ENCODE measurements at regions not wholly inside any gene's neighbourhood (a gene's known extent, or its start where the extent isn't known, plus 50 kb on each side); places are given as distances from the start of the nearest gene placed in this dataset.

- TF ChIP-seq, protein P1, sequence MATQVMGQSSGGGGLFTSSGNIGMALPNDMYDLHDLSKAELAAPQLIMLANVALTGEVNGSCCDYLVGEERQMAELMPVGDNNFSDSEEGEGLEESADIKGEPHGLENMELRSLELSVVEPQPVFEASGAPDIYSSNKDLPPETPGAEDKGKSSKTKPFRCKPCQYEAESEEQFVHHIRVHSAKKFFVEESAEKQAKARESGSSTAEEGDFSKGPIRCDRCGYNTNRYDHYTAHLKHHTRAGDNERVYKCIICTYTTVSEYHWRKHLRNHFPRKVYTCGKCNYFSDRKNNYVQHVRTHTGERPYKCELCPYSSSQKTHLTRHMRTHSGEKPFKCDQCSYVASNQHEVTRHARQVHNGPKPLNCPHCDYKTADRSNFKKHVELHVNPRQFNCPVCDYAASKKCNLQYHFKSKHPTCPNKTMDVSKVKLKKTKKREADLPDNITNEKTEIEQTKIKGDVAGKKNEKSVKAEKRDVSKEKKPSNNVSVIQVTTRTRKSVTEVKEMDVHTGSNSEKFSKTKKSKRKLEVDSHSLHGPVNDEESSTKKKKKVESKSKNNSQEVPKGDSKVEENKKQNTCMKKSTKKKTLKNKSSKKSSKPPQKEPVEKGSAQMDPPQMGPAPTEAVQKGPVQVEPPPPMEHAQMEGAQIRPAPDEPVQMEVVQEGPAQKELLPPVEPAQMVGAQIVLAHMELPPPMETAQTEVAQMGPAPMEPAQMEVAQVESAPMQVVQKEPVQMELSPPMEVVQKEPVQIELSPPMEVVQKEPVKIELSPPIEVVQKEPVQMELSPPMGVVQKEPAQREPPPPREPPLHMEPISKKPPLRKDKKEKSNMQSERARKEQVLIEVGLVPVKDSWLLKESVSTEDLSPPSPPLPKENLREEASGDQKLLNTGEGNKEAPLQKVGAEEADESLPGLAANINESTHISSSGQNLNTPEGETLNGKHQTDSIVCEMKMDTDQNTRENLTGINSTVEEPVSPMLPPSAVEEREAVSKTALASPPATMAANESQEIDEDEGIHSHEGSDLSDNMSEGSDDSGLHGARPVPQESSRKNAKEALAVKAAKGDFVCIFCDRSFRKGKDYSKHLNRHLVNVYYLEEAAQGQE (IDR thresholded peaks at IDR 0.05; ENCODE audit: low read depth), result no peak
- no peak for TF ChIP-seq RAD21 (IDR thresholded peaks at IDR 0.05; ENCODE audit: low read depth)
- no peak for TF ChIP-seq EGR1 (IDR thresholded peaks at IDR 0.05)
- no peak for TF ChIP-seq YY1 (IDR thresholded peaks at IDR 0.05; ENCODE audit: low read depth)
- no peak for TF ChIP-seq NFIC (IDR thresholded peaks at IDR 0.05)
- TF ChIP-seq TEAD4 (IDR thresholded peaks at IDR 0.05), result no peak
- TF ChIP-seq CEBPB (IDR thresholded peaks at IDR 0.05), result no peak
- TF ChIP-seq MAX (IDR thresholded peaks at IDR 0.05), result no peak
- no peak for TF ChIP-seq FOXM1 (IDR thresholded peaks at IDR 0.05; ENCODE audit: borderline replicate concordance, low read depth)
These were observed 171.0 kb upstream of the SMAD3 start for GRCh38 chr15:66894363-66894762.
